ENCODE measurements at regions not wholly inside any gene's neighbourhood (a gene's known extent, or its start where the extent isn't known, plus 50 kb on each side); places are given as distances from the start of the nearest gene placed in this dataset.

DNA sequence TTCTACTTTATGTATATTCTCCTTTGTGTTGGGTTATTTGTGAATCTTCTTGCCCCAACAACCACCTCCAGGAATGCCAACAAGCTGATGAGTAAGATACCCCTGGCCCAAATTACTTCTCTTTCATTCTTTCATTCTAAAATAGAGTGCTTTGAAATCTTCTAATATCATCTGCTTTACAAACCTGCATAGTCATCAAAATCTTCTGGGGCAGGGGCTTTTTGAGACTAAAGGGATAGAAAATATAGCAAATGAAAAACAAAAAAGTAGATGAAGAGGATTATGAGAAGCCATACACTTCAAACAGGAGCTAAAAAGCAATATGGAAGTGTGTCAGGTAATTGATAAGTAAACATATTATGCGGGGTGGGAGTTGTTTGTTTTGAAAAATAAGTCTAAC, 150.7 kb upstream of the SOX4 start:
- DNase-seq (ENCODE audit: low read depth), result no peak
- no peak overlapping the region for H3K4me3 ChIP-seq (ENCODE audit: low read length)
- no peak for TF ChIP-seq CTCF (conservative IDR thresholded peaks at IDR 0.05; ENCODE audit: low read depth, low read length)

GRCh38 chr6:21444711-21445260, 148.8 kb upstream of the SOX4 start:
- TF ChIP-seq CTCF (conservative IDR thresholded peaks at IDR 0.05; ENCODE audit: low read depth, low read length), result no peak
- no peak overlapping the region for H3K4me3 ChIP-seq (ENCODE audit: low read length)
- no peak for DNase-seq (ENCODE audit: low read depth)

- DNase-seq (ENCODE audit: low read depth), result no peak
- TF ChIP-seq CTCF (conservative IDR thresholded peaks at IDR 0.05; ENCODE audit: low read depth, low read length), result no peak
- no peak overlapping the region for H3K4me3 ChIP-seq (ENCODE audit: low read length)
Observed at GRCh38 chr6:21447987-21448386, 145.6 kb upstream of the SOX4 start.

- no peak for DNase-seq (ENCODE audit: low read depth)
- H3K4me3 ChIP-seq (ENCODE audit: low read length), result no peak overlapping the region
- no peak for TF ChIP-seq CTCF (conservative IDR thresholded peaks at IDR 0.05; ENCODE audit: low read depth, low read length)
Observed at GRCh38 chr6:21448485-21449109, 145.0 kb upstream of the SOX4 start.

DNA sequence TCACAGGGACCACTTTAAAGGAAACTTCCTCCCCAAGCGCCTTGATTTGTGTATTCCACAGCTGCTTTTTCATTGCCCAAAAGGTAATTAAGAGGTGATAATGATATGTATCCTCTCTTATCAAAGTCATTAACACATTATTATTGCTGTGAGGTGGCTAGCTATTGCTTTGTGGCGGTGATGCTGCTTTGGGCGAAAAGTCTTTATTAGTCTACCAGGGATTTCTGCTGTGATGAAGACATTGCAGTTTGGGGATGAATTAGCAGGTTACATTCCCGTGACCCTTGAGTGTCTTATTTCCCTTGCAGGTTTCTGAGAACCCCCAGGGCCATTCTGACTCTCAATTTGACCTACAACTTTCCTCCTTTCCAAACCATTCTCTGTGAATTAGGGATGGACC, 143.4 kb upstream of the SOX4 start:
- no peak overlapping the region for H3K4me3 ChIP-seq (ENCODE audit: low read length)
- no peak for DNase-seq (ENCODE audit: low read depth)
- no peak for TF ChIP-seq CTCF (conservative IDR thresholded peaks at IDR 0.05; ENCODE audit: low read depth, low read length)

- H3K4me3 ChIP-seq (ENCODE audit: low read length), result no peak overlapping the region
- TF ChIP-seq CTCF (conservative IDR thresholded peaks at IDR 0.05; ENCODE audit: low read depth, low read length), result no peak
- no peak for DNase-seq (ENCODE audit: low read depth)
Observed at GRCh38 chr6:21450628-21451027, 142.9 kb upstream of the SOX4 start.

DNA sequence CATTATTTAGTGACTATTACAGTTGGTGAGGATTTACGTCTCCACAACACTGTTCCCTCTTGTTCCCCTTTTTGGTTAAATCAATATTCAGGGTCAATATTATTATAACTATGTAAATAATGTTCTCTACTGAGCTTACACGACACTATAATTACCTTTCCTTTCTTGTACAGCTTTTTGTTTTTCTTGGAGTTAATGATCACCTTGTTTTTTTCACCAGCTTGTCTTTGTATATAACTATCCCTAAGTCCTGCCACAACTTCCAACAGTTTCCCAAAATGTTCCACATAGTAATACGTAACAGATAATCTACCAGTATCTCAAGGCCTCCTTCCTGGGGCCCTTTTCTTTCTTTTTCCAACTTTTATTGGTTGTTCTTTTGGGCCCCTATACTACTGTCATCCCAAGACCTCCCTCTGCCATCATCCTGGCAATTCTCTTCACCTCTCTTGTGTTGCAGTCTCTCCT, 142.0 kb upstream of the SOX4 start:
- TF ChIP-seq CTCF (conservative IDR thresholded peaks at IDR 0.05; ENCODE audit: low read depth, low read length), result no peak
- no peak overlapping the region for H3K4me3 ChIP-seq (ENCODE audit: low read length)
- no peak for DNase-seq (ENCODE audit: low read depth)
